ENCODE measurements at regions not wholly inside any gene's neighbourhood (a gene's known extent, or its start where the extent isn't known, plus 50 kb on each side); places are given as distances from the start of the nearest gene placed in this dataset.

DNA sequence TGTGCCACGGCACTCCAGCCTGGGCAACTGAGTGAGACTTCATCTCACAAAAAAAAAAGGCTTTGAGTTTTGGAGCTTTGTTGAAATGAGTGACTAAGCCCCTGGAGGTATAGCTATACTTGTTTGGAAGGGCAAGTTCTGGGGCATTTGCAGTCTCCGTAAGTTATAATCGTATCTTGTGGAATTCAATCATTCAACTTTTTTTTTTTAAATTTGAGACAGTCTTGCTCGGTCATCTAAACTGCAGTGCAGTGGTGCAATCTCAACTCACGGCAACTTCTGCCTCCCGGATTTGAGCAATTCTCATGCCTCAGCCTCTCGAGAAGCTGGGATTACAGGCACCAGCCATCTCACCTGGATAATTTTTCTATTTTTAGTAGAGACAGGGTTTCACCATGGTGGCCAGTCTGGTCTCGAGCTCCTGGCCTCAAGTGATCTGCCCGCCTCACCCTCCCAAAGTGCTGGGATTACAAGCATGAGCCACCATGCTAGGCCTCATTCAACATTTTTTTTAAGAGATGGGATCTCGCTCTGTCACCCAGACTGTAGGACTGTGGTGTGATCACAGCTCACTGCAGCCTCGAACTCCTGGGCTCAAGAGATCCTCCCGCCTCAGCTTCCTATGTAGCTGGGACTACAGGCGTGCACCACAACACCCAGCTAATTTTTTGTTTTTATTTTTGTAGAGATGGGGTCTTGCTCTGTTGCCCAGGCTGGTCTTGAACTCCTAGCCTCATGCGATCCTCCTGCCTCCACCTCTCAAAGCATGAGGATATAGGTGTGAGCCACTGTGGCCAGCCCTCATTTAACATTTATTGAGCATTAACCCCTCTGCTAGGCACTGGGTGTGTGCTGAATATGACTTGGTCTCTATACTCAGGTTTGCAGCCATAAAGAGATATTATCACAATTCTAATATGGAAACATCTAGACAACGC is 133.7 kb upstream of the MAP1LC3B2 start:
- Histone ChIP-seq H3K4me1 (ENCODE audit: control insufficient read depth in 2 of 2, insufficient read depth in 2 of 2, low read length in 2 of 2) (no peaks in the 10 kb centered on the region), H3K79me2 (ENCODE audit: control insufficient read depth, insufficient read depth, low read length) (no peaks in the 10 kb centered on the region), H3K4me3 (ENCODE audit: control extremely low read depth in 1 of 5, extremely low read depth in 1 of 5, insufficient read depth in 1 of 5, low read depth in 2 of 5, low read length in 4 of 5) (no peak overlapping the region), H2AFZ (ENCODE audit: insufficient read depth, low read depth, low read length, poor library complexity, severe bottlenecking) (no peak overlapping the region), H3K27ac (ENCODE audit: low read length in 2 of 2) (no peak overlapping the region), H3K4me2 (replicated peaks; ENCODE audit: low read depth, low read length, poor library complexity, severe bottlenecking) (no peak overlapping the region), H4K20me1 (ENCODE audit: control insufficient read depth, insufficient read depth, low read length, poor library complexity, severe bottlenecking) (no peaks in the 10 kb centered on the region), H3K9me3 (ENCODE audit: control extremely low read depth in 1 of 3, control insufficient read depth in 2 of 3, insufficient read depth in 1 of 3, low read length in 2 of 3) (peaks cover 0 to 11% (median 9%) of the 10 kb centered on the region in 3 donors), H3K27me3 (replicated peaks in 1 of 4; ENCODE audit: control extremely low read depth in 1 of 4, control insufficient read depth in 3 of 4, insufficient read depth in 4 of 4, low read length in 3 of 4) (no peaks in the 10 kb centered on the region), H3K9ac (ENCODE audit: low read length) (no peak overlapping the region), H3K36me3 (replicated peaks in 1 of 2; ENCODE audit: control extremely low read depth in 1 of 2, control insufficient read depth in 1 of 2, extremely low read depth in 1 of 2, insufficient read depth in 2 of 2, low read length in 1 of 2) (no peaks in the 10 kb centered on the region)
- intact Hi-C loops (cut with micrococcal nuclease): no loop called here
- no peak overlapping the region for H3K27ac Mint-ChIP-seq
- WGBS (ENCODE audit: insufficient coverage): 96% methylated on average over 13 of the region's 15 CpGs
- no peaks in the 10 kb centered on the region for H3K4me1 Mint-ChIP-seq
- peaks cover 4% of the 10 kb centered on the region for H3K9me3 Mint-ChIP-seq (ENCODE audit: insufficient read depth)
- H3K4me3 Mint-ChIP-seq: no peak overlapping the region
- ChIA-PET POLR2A (no interaction called here), CTCF (no interaction called here)
- DNase-seq (no peak), ATAC-seq (ENCODE audit: low read depth) (no peak)
- TF ChIP-seq, protein P1, sequence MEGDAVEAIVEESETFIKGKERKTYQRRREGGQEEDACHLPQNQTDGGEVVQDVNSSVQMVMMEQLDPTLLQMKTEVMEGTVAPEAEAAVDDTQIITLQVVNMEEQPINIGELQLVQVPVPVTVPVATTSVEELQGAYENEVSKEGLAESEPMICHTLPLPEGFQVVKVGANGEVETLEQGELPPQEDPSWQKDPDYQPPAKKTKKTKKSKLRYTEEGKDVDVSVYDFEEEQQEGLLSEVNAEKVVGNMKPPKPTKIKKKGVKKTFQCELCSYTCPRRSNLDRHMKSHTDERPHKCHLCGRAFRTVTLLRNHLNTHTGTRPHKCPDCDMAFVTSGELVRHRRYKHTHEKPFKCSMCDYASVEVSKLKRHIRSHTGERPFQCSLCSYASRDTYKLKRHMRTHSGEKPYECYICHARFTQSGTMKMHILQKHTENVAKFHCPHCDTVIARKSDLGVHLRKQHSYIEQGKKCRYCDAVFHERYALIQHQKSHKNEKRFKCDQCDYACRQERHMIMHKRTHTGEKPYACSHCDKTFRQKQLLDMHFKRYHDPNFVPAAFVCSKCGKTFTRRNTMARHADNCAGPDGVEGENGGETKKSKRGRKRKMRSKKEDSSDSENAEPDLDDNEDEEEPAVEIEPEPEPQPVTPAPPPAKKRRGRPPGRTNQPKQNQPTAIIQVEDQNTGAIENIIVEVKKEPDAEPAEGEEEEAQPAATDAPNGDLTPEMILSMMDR (IDR thresholded peaks at IDR 0.05): no peak
- no peak for TF ChIP-seq EZH2 (IDR thresholded peaks at IDR 0.05; ENCODE audit: borderline replicate concordance, insufficient read depth, low read depth, low read length, poor library complexity, severe bottlenecking)
- H3K27me3 Mint-ChIP-seq: no peaks in the 10 kb centered on the region

Measured in B cell (primary cell).